Activated naive CD4-positive, alpha-beta T cell treated with anti-CD3 and anti-CD28 coated beads, Interleukin-2, amount 50 U/mL, for 72 hours (primary cell): ENCODE measurements at regions not wholly inside any gene's neighbourhood (a gene's known extent, or its start where the extent isn't known, plus 50 kb on each side); places are given as distances from the start of the nearest gene placed in this dataset.

Experiments
- ATAC-seq, 2 donors: fragments of 150-1000 bp; cut with Tn5 transposase; 2 replicates each; pipeline ENCODE4 v1.10.0; 2021; ENCODE audit warnings: mild to moderate bottlenecking in 2 of 2, moderate library complexity in 2 of 2
- DNase-seq, 2 donors: peaks; one replicate each; pipeline ENCODE4 v3.0.0; 2021 to 2022; ENCODE audit warnings: low spot score in 2 of 2
- H3K27ac Mint-ChIP-seq, 2 donors: one replicate each; pipeline ENCODE4 v1.8.0; 2022; ENCODE audit warnings: mild to moderate bottlenecking in 2 of 2, mixed read lengths in 2 of 2
- H3K36me3 Mint-ChIP-seq, 2 donors: one replicate each; pipeline ENCODE4 v1.8.0; 2022; ENCODE audit warnings: mixed read lengths in 2 of 2
- H3K9me3 Mint-ChIP-seq, 2 donors: one replicate each; pipeline ENCODE4 v1.8.0; 2022; ENCODE audit warnings: mixed read lengths in 2 of 2

- ATAC-seq (no peak), DNase-seq (no peak)
- Mint-ChIP-seq H3K27ac (no peak overlapping the region), H3K9me3 (no peaks in the 10 kb centered on the region), H3K36me3 (no peaks in the 10 kb centered on the region)
These were observed 51.5 kb upstream of the MEF2C start for GRCh38 chr5:88934439-88934838.
